Endothelial cell of umbilical vein (primary cell): ENCODE measurements at regions not wholly inside any gene's neighbourhood (a gene's known extent, or its start where the extent isn't known, plus 50 kb on each side); places are given as distances from the start of the nearest gene placed in this dataset.

Experiments used
- BruUV-seq: library from RNA; stranded (reverse); fragments of 400-500 nt; replicated peaks from 2 replicates; lab custom pipeline; 2021; lab: Mats Ljungman, UMichigan
- CTCF ChIA-PET: fragments of 300-600, 350-600 bp; sonication (Branson Sonifier 250); formaldehyde crosslinking; loops from one replicate; lab custom pipeline; 2021; ENCODE audit warnings: antibody characterized with exemption, inconsistent platforms; lab: Charles Lee
- POLR2A ChIA-PET: fragments of 300-600, 350-600 bp; sonication (Branson Sonifier 250); formaldehyde crosslinking; loops from one replicate; lab custom pipeline; 2021; ENCODE audit warnings: antibody characterized with exemption, inconsistent platforms; lab: Charles Lee
- DNase-seq: peaks from one replicate; pipeline ENCODE4 v3.0.0-alpha.2; 2011; ENCODE audit warnings: low read depth, low spot score
- FAIRE-seq: peaks from 2 replicates; lab custom pipeline; 2011; peaks lifted over from hg19 to GRCh38; lab: Jason Lieb, UNC
- H2AFZ ChIP-seq: 2 replicates; pipeline ENCODE4 v1.6.0; 2012; ENCODE audit warnings: low read depth, low read length, control low read depth, inconsistent platforms
- H3K27ac ChIP-seq: 2 replicates; pipeline ENCODE4 v1.5.1; 2011; ENCODE audit warnings: low read depth, mild to moderate bottlenecking, control low read depth, low read length, moderate library complexity; ENCODE audit not compliant: insufficient read depth
- H3K27me3 ChIP-seq, 2 experiments: 2 replicates each; pipeline versions ENCODE4 v1.6.0 to v1.6.1; 2011; ENCODE audit warnings: low read length in 2 of 2, mixed read lengths in 1 of 2; ENCODE audit not compliant: control insufficient read depth in 2 of 2, insufficient read depth in 2 of 2
- H3K36me3 ChIP-seq, 2 experiments: 2 replicates in 1 of 2; 3 replicates in 1 of 2; pipeline ENCODE4 v1.5.1; 2011; ENCODE audit warnings: low read length in 2 of 2, mild to moderate bottlenecking in 1 of 2, moderate library complexity in 1 of 2; ENCODE audit not compliant: control insufficient read depth in 2 of 2, insufficient read depth in 2 of 2; ENCODE audit errors: extremely low read depth in 1 of 2
- H3K4me1 ChIP-seq: 3 replicates; pipeline ENCODE4 v1.5.1; 2011; ENCODE audit warnings: mild to moderate bottlenecking, low read length; ENCODE audit not compliant: control insufficient read depth, insufficient read depth; ENCODE audit errors: extremely low read depth
- H3K4me2 ChIP-seq: 2 replicates; pipeline ENCODE4 v1.6.1; 2011; ENCODE audit warnings: low read length, control low read depth, mixed read lengths; ENCODE audit not compliant: insufficient read depth
- H3K4me3 ChIP-seq, 3 experiments: fragments of 200-600 bp in 1 of 3; sonication (generic), shearing (Covaris generic) in 1 of 3; replicated peaks in 1 of 3; 2 replicates each; pipeline ENCODE4 v1.5.1; 2011 to 2016; ENCODE audit warnings: control low read depth in 3 of 3, low read length in 3 of 3, mild to moderate bottlenecking in 2 of 3, inconsistent platforms in 1 of 3, low read depth in 1 of 3, moderate library complexity in 1 of 3; ENCODE audit not compliant: insufficient read depth in 1 of 3
- H3K79me2 ChIP-seq: 2 replicates; pipeline ENCODE4 v1.6.0; 2012; ENCODE audit warnings: low read length, inconsistent platforms; ENCODE audit not compliant: control insufficient read depth, insufficient read depth
- H3K9ac ChIP-seq: replicated peaks from 2 replicates; pipeline ENCODE3; 2011; ENCODE audit warnings: low read length, control low read depth; ENCODE audit not compliant: insufficient read depth; ENCODE audit errors: extremely low read depth
- H3K9me1 ChIP-seq: replicated peaks from 3 replicates; pipeline ENCODE4 v1.6.0; 2011; ENCODE audit warnings: mild to moderate bottlenecking, low read length; ENCODE audit not compliant: control insufficient read depth, insufficient read depth; ENCODE audit errors: extremely low read depth
- H3K9me3 ChIP-seq: replicated peaks from 2 replicates; pipeline ENCODE4 v1.5.1; 2012; ENCODE audit warnings: low read length, inconsistent platforms; ENCODE audit not compliant: control insufficient read depth, insufficient read depth
- H4K20me1 ChIP-seq: replicated peaks from 2 replicates; pipeline ENCODE3; 2011; ENCODE audit warnings: mild to moderate bottlenecking, low read length; ENCODE audit not compliant: control insufficient read depth, insufficient read depth; ENCODE audit errors: extremely low read depth
- CTCF ChIP-seq, 2 donors: IDR thresholded peaks; 1 replicate in 1 of 2; 2 replicates in 1 of 2; pipeline ENCODE4 v1.5.1; 2011; ENCODE audit warnings: low read length in 2 of 2, mild to moderate bottlenecking in 2 of 2, moderate library complexity in 2 of 2, control low read depth in 1 of 2, inconsistent platforms in 1 of 2, low read depth in 1 of 2; ENCODE audit not compliant: insufficient read depth in 1 of 2; ENCODE audit errors: extremely low read depth in 1 of 2
- EZH2 ChIP-seq: IDR thresholded peaks from 2 replicates; pipeline ENCODE4 v1.6.1; 2012; ENCODE audit warnings: borderline replicate concordance, low read depth, mild to moderate bottlenecking, moderate library complexity, low read length, inconsistent platforms; ENCODE audit not compliant: severe bottlenecking
- FOS ChIP-seq: IDR thresholded peaks from 2 replicates; pipeline ENCODE4 v1.6.1; 2011; ENCODE audit warnings: mild to moderate bottlenecking, low read length, moderate library complexity, borderline replicate concordance; ENCODE audit not compliant: insufficient read depth
- GATA2 ChIP-seq: IDR thresholded peaks from 2 replicates; pipeline ENCODE4 v1.7.0; 2011; ENCODE audit warnings: low read depth, mild to moderate bottlenecking, moderate library complexity, mixed read lengths, low read length; ENCODE audit not compliant: insufficient read length, insufficient read depth
- MAX ChIP-seq: IDR thresholded peaks from 2 replicates; pipeline ENCODE4 v1.6.1; 2011; ENCODE audit not compliant: insufficient read depth, insufficient read length
- MYC ChIP-seq: IDR thresholded peaks from one replicate; pipeline ENCODE4 v1.6.1; 2011; ENCODE audit warnings: mild to moderate bottlenecking, low read depth, low read length
- POLR2A ChIP-seq: IDR thresholded peaks from 2 replicates; pipeline ENCODE4 v1.6.1; 2012; ENCODE audit warnings: low read depth, mild to moderate bottlenecking, control low read depth, low read length
- dilution Hi-C: fragments of 300-500 bp; cut with MboI; formaldehyde crosslinking; loops from one replicate; pipeline ENCODE4 v1.15.0; 2019; ENCODE audit warnings: low sequenced_read_pairs; ENCODE audit not compliant: extremely low pct_ligation_motif_present
- intact Hi-C: fragments of 100-400 bp; cut with micrococcal nuclease; formaldehyde crosslinking; loops from one replicate; pipeline ENCODE4 v1.10.0; 2022

- FAIRE-seq (no peak), DNase-seq (no peak)
- Histone ChIP-seq H4K20me1 (no peaks in the 10 kb centered on the region), H3K9me3 (no peaks in the 10 kb centered on the region), H3K4me2 (no peak overlapping the region), H3K4me3 (no peak overlapping the region), H3K27me3 (no peaks in the 10 kb centered on the region), H2AFZ (no peak overlapping the region), H3K79me2 (no peaks in the 10 kb centered on the region), H3K27ac (no peak overlapping the region), H3K36me3 (no peaks in the 10 kb centered on the region), H3K9ac (no peak overlapping the region), H3K9me1 (no peaks in the 10 kb centered on the region), H3K4me1 (no peaks in the 10 kb centered on the region)
- BruUV-seq, result no TSS peak
- TF ChIP-seq GATA2, result no peak
- TF ChIP-seq EZH2, result no peak
- no peak for TF ChIP-seq POLR2A
- TF ChIP-seq MYC, result no peak
- no peak for TF ChIP-seq FOS
- no peak for TF ChIP-seq MAX
- TF ChIP-seq CTCF (IDR thresholded peaks at IDR 0.05; ENCODE audit: extremely low read depth in 1 of 2, insufficient read depth in 1 of 2, low read depth in 1 of 2, low read length in 2 of 2), result no peak
- dilution Hi-C loops, result no loop called here
- intact Hi-C loops, result no loop called here
- POLR2A ChIA-PET, result no interaction called here
- CTCF ChIA-PET, result no interaction called here
These were observed 476.1 kb downstream of the TDRD3 start for GRCh38 chr13:60873116-60873515.
